ENCODE measurements at regions not wholly inside any gene's neighbourhood (a gene's known extent, or its start where the extent isn't known, plus 50 kb on each side); places are given as distances from the start of the nearest gene placed in this dataset.

DNA sequence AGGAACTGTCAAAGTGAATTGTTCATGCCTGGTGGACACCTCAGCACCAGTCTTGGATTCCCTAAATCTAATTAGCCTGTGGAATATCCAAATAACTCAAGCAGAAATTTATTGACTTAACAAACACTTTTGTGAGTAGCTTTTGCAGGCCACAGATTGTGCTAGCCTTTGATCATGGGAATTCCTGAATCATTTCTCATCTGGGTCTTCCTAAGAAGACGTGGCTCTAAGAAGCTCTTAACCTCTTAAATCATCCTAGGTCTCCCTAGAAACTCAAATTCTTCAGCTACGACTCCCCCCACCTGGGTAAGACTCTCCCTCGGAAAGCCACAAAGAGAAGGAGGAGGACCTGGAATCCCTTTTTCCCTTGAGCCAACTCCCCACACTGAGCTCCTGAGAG is 53.8 kb upstream of the PSEN2 start:
- Histone ChIP-seq H3K9ac (replicated peaks in 1 of 4; ENCODE audit: extremely low read depth in 1 of 4, low read depth in 3 of 4, low read length in 3 of 4) (no peak overlapping the region), H3K23ac (ENCODE audit: insufficient read length) (no peak overlapping the region), H3K27ac (ENCODE audit: low read depth, low read length) (no peak overlapping the region), H4K91ac (replicated peaks; ENCODE audit: insufficient read length, low read length) (no peak overlapping the region), H2BK12ac (ENCODE audit: low read depth, low read length) (no peak overlapping the region), H2BK120ac (replicated peaks; ENCODE audit: low read depth, low read length) (no peak overlapping the region), H3K56ac (replicated peaks; ENCODE audit: insufficient read length, low read depth, low read length) (no peak overlapping the region), H3K4me2 (ENCODE audit: insufficient read depth in 1 of 2, low read depth in 2 of 2, low read length in 2 of 2) (no peak overlapping the region), H2BK20ac (ENCODE audit: low read length) (no peak overlapping the region), H3K36me3 (ENCODE audit: control insufficient read depth in 2 of 4, insufficient read depth in 4 of 4, low read length in 3 of 4) (no peaks in the 10 kb centered on the region), H3K4me1 (replicated peaks in 1 of 4; ENCODE audit: control insufficient read depth in 3 of 4, insufficient read depth in 4 of 4, low read length in 3 of 4) (no peaks in the 10 kb centered on the region), H4K8ac (ENCODE audit: extremely low read depth, insufficient read depth, low read length) (no peak overlapping the region), H3K4ac (replicated peaks; ENCODE audit: insufficient read length, low read depth, low read length) (no peak overlapping the region), H3K9me3 (ENCODE audit: insufficient read depth in 2 of 2, low read depth in 1 of 2, low read length in 1 of 2) (no peaks in the 10 kb centered on the region), H3K18ac (ENCODE audit: extremely low read depth, low read length) (no peak overlapping the region), H2AFZ (ENCODE audit: low read length) (no peak overlapping the region), H3K79me1 (ENCODE audit: low read depth, low read length) (no peaks in the 10 kb centered on the region), H2BK5ac (ENCODE audit: low read depth, low read length) (no peak overlapping the region), H3K79me2 (ENCODE audit: control insufficient read depth in 1 of 2, insufficient read depth in 2 of 2, low read length in 2 of 2) (no peaks in the 10 kb centered on the region), H2BK15ac (ENCODE audit: low read length) (no peak overlapping the region), H3K14ac (ENCODE audit: insufficient read length) (no peak overlapping the region), H4K20me1 (replicated peaks in 1 of 2; ENCODE audit: control insufficient read depth in 1 of 2, insufficient read depth in 2 of 2, low read length in 2 of 2) (no peaks in the 10 kb centered on the region), H2AK5ac (ENCODE audit: low read depth, low read length) (no peak overlapping the region), H3K4me3 (ENCODE audit: extremely low read depth in 1 of 4, insufficient read depth in 2 of 4, low read depth in 3 of 4, low read length in 4 of 4) (no peak overlapping the region), H4K5ac (ENCODE audit: insufficient read length, low read depth, low read length) (no peak overlapping the region), H3K23me2 (ENCODE audit: low read depth, low read length) (no peaks in the 10 kb centered on the region), H3K27me3 (replicated peaks in 1 of 4; ENCODE audit: control insufficient read depth in 3 of 4, extremely low read depth in 1 of 4, insufficient read depth in 3 of 4, low read length in 3 of 4) (no peaks in the 10 kb centered on the region)
- WGBS, 2 experiments (ENCODE audit: extremely low coverage in 1 of 2, insufficient coverage in 1 of 2, insufficient read length in 1 of 2, insufficient replicate concordance in 2 of 2, low coverage in 1 of 2, low lambda C conversion rate in 2 of 2, missing lambda C conversion rate in 1 of 2) = 80% methylated on average over 3 of the region's 3 CpGs; no CpG with 5 or more reads in 1 of the 2 experiments
- FAIRE-seq (no peak), DNase-seq (ENCODE audit: low read depth in 1 of 2, low spot score in 2 of 2) (no peak)
- ChIA-PET POLR2A (ENCODE audit: partially characterized antibody) (interaction anchor here (0.6 kb wide), 2 partner anchors 50 to 134 kb away, joined by 3 read pairs; no protein-coding TSS in a partner anchor), CTCF (ENCODE audit: partially characterized antibody) (interaction anchor here (0.5 to 4.2 kb wide), 7 partner anchors 10 to 927 kb away, joined by 3 to 19 read pairs (median 4); partner anchors contain the start of gene STUM)
- TF ChIP-seq MAFK (IDR thresholded peaks at IDR 0.05; ENCODE audit: low read depth, low read length) (no peak), CTBP2 (IDR thresholded peaks at IDR 0.05; ENCODE audit: borderline replicate concordance, insufficient read depth, insufficient read length, low read length) (no peak), EZH2 (IDR thresholded peaks at IDR 0.05; ENCODE audit: low read depth, low read length, severe bottlenecking) (no peak), SRF (IDR thresholded peaks at IDR 0.05; ENCODE audit: low read depth, low read length) (no peak), POLR2AphosphoS5 (IDR thresholded peaks at IDR 0.05; ENCODE audit: low read depth, low read length) (no peak), KDM4A (IDR thresholded peaks at IDR 0.05; ENCODE audit: low read depth, low read length, severe bottlenecking) (no peak), EP300 (IDR thresholded peaks at IDR 0.05; ENCODE audit: borderline replicate concordance in 1 of 2, low read depth in 2 of 2, low read length in 2 of 2) (no peak), TCF12 (IDR thresholded peaks at IDR 0.05; ENCODE audit: low read depth, low read length) (no peak), NANOG (IDR thresholded peaks at IDR 0.05; ENCODE audit: insufficient read depth, low read depth, low read length, poor library complexity, severe bottlenecking) (no peak), BACH1 (IDR thresholded peaks at IDR 0.05; ENCODE audit: low read length) (no peak), CEBPB (IDR thresholded peaks at IDR 0.05; ENCODE audit: low read depth, low read length) (no peak), SP2 (IDR thresholded peaks at IDR 0.05; ENCODE audit: low read length) (no peak), BCL11A (IDR thresholded peaks at IDR 0.05; ENCODE audit: low read depth in 2 of 2, low read length in 2 of 2) (no peak), TAF1 (IDR thresholded peaks at IDR 0.05; ENCODE audit: low read depth, low read length) (no peak)
- TF ChIP-seq, protein P1, sequence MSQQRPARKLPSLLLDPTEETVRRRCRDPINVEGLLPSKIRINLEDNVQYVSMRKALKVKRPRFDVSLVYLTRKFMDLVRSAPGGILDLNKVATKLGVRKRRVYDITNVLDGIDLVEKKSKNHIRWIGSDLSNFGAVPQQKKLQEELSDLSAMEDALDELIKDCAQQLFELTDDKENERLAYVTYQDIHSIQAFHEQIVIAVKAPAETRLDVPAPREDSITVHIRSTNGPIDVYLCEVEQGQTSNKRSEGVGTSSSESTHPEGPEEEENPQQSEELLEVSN (IDR thresholded peaks at IDR 0.05) = no peak
